Fibroblast of skin of back (primary cell): ENCODE measurements at regions not wholly inside any gene's neighbourhood (a gene's known extent, or its start where the extent isn't known, plus 50 kb on each side); places are given as distances from the start of the nearest gene placed in this dataset.

Source experiments
- DNase-seq: peaks from one replicate; pipeline ENCODE4 v3.0.0-alpha.2; 2013

DNA sequence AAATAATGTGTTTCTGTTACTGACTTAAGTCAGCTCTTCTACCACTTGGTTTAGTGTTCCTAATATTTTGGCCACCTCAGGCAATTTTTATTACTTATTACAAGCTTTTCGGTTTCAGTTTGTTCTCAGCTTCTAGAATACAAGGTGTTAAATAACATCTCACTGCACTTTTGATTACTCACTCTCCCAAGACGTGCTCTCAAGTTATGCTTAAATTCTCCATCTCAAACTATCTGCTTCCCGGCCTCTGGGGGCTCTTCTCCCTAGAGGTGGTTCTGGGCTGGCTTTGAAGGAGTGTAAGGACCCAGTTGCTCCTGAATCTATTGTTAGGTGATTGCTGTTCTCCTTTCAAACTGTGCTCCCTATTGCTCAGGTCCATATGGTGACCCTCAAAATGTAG is 193.9 kb upstream of the DDHD1 start:
- DNase-seq, result no peak

DNA sequence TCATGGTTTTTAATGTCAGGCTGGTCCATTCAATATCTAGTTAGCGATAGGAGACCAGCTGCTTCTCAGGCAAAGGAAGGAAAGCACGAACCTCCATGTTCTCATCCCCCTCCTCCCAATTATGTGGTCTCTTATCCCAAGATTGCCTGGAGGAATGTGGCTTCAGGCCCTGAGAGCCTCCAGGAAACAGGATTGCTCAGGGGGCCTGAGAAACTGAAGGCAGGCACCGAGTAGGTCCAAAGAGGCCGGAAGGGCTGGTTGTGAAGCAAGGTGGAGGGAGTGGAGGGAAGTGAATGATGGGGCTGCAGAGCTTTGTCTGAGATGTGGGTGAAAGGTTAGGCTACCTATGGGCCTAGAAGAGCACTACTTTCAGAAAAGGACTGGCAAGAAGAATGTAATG is 188.2 kb upstream of the DDHD1 start:
- no peak for DNase-seq

GRCh38 chr14:53338192-53338591 is 185.1 kb upstream of the DDHD1 start:
- peak; percentile 70 for DNase-seq

GRCh38 chr14:53336729-53337128 is 183.6 kb upstream of the DDHD1 start:
- DNase-seq, result no peak

DNA sequence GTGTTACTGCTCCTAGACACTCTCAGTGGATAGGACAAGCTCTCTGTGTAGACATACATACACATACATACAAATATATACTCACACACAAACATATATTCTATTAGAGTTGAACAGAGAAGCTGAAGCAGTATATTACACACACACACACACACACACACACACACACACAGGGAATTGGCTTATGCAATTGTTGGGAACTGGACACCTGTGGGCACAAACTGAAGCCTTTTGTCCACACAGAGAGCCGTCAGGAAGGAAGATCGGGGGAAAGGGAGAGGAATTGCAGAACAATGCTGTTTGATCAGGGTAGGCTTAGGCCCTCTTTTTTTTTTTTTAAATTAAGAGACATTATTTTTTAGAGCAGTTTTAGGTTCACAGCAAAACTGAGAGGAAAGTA is 180.7 kb upstream of the DDHD1 start:
- no peak for DNase-seq

GRCh38 chr14:53331921-53332320 is 178.8 kb upstream of the DDHD1 start:
- no peak for DNase-seq

GRCh38 chr14:53331247-53331646 is 178.1 kb upstream of the DDHD1 start:
- DNase-seq, result peak; percentile 87

GRCh38 chr14:53330441-53330840 is 177.3 kb upstream of the DDHD1 start:
- no peak for DNase-seq

DNA sequence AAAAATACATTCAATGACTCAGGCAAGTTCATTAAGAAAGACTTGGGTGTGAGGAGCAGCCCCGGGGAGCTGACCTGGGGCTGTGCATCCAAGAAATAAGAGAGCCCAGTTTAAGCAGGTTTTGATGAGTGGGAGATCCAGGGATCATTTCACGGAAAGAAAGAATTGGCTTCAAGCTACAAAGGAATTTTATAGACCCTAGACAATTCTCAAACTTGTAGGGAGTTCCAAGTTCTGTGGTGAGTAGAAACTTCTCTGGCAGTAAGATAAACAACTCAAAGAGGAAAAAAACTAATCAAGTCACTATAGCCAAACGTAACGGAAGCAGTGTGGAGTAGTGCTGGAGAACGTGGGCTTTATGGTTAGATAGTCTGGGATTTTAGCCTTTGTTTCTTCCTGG is 175.7 kb upstream of the DDHD1 start:
- DNase-seq, result no peak

DNA sequence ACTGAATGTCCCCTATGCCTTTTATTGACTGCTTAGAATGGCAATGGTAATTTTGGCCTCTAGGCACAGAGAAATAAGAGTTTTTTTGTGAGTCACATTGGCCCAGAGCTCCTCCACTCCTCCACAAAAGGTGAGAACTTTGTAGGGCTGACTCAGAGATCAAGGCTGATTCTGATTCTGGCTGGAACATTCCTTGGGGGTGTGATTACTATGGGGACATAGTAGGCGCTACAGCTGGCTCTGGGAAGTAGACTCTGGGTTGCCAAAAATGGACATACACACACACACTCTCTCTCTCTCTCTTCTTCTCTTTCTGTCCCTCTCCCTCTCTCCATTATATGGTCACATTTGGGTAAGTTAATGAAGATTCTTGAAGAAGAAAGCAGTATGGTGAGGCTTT is 174.6 kb upstream of the DDHD1 start:
- peak; percentile 30 for DNase-seq

- DNase-seq, result no peak
These were observed 172.2 kb upstream of the DDHD1 start for GRCh38 chr14:53325176-53325806.

DNA sequence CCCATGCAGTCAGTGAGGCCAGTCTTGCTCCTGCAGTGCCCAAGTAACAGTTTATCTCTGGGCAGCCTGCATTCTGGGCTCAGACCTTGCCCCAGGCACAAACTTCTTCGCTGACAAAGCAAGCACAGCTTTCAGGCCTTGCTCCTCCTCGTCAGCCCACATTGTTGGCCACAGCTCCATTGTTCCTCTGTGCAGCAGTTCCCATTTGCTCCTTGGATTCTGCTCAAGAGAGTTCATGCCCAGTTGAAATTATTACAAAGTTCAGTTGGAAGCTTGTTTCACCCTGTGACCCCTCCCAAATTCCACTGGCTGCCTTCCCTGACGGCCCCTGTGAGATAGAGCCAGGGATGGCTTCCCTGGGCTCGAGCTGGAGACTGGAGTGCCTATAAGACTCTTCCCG is 163.4 kb upstream of the DDHD1 start:
- no peak for DNase-seq

- no peak for DNase-seq
These were observed 157.3 kb upstream of the DDHD1 start for GRCh38 chr14:53310412-53310811.

DNA sequence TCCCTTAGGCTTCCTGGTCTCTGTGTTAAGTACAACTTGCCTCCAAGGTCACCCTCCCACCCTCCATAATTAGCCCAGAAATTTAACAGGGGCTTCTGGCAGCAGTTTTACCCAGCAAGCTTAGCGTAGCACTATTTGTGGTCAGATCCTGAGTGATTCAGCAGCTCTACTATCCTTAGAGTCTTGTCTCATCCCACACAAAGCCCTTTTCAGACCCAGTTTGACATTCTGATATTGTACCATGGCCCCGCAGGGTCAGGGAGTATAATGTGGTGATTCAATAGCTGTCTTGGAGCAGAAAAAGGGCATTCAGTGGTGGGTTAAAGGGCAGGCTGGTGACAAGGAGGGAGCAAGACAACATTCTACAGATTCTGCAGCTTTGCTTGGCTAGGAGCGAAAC is 153.8 kb upstream of the DDHD1 start:
- no peak for DNase-seq

DNA sequence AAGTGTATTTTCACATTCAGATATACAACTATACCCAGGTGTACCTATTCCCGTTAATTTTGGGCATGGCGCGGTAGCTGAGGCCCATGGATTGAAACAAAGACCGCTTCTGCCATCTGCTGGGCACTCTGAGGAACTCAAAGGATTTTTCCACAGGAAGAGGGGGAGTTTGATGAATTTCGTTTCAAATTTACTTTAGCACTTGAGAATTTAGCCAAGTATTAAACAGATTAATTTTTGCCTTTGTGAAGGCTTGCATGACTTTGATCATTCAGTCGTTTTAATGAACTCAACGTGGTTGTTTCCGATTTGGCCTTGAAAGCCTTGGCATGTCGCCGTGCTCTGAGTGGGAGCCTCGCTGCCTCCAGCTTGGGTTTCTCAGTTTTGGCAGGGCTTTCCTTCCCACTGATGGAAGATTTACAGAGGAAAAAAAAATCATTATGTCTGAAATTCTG is 153.2 kb upstream of the DDHD1 start:
- peak; percentile 37 for DNase-seq

GRCh38 chr14:53304726-53305381 is 151.7 kb upstream of the DDHD1 start:
- no peak for DNase-seq

GRCh38 chr14:53295985-53296582 is 143.0 kb upstream of the DDHD1 start:
- DNase-seq, result peak; percentile 27

DNA sequence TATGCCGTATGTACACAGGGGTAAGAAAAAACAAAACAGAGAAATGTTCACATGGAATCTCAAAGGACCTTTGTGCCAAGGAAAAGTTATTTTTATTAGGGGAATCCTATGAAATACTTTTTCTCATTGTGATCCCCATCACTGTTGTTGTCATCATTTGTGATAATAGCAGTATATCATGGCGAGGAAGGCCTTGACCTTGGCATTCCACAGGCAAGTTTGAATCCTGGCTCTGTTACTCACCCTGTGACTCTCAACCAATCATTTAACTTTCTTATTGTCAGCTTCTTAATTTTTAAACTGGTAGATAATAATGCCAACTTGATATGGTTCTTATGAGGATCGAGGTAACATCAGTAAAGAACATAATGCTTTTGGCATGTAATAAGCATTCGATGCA is 142.2 kb upstream of the DDHD1 start:
- DNase-seq, result no peak

GRCh38 chr14:53286301-53286700 is 133.2 kb upstream of the DDHD1 start:
- no peak for DNase-seq

GRCh38 chr14:53285821-53286220 is 132.7 kb upstream of the DDHD1 start:
- no peak for DNase-seq

GRCh38 chr14:53285064-53285463 is 131.9 kb upstream of the DDHD1 start:
- no peak for DNase-seq

DNA sequence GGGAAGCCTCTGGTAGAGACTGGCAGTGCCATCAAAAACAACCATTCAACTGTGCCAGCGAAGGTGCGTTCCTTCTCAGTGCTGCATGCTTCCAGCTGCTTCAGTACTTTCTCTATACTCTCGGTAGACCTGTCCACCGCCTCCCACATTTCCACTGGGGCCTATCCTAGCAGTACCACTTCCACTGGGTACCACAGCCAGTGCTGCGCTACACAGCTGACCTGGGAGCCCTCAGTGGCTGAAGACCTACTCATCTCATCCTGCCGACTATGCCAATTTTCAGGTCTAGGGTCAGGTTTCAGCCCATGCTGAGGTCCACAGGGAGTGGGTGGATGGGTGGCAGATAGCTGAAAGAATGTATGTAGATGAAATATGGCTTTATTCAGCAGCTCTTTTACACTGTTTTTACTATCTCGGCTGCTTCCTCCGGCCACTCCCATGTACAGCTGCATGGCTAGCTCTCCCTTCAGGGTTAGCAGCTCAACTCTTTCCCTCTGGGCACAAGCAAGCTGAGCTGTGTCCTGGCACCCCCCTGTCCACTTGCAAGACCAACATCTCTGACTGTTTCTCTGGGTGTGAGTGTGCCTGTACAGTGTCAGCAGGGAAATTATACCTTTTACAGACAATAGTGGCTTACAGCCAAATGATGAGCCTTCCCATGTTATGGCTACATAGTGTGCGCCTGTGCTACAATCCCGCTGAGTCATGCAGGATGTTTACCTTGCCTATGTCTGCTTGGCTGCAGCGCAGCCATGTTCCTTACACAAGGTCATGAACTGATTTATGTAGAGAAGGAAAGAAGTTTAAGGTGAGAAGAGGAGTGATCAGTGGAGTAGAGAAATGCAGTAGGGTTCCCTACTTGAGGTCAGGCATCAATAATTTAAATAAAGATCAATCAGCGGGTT is 125.7 kb upstream of the DDHD1 start:
- DNase-seq, result peak; percentile 40

GRCh38 chr14:53273671-53274072 is 120.5 kb upstream of the DDHD1 start:
- DNase-seq, result no peak
